SH-SY5Y (cell line): ENCODE measurements at regions not wholly inside any gene's neighbourhood (a gene's known extent, or its start where the extent isn't known, plus 50 kb on each side); places are given as distances from the start of the nearest gene placed in this dataset.

ENCODE experiments used
- GATA2 ChIP-seq: IDR thresholded peaks from 2 replicates; pipeline ENCODE4 v1.6.1; 2011; ENCODE audit warnings: mild to moderate bottlenecking, low read depth, low read length
- GATA3 ChIP-seq: IDR thresholded peaks from 2 replicates; pipeline ENCODE4 v1.6.1; 2011; ENCODE audit warnings: low read depth, mild to moderate bottlenecking, low read length, moderate library complexity

DNA sequence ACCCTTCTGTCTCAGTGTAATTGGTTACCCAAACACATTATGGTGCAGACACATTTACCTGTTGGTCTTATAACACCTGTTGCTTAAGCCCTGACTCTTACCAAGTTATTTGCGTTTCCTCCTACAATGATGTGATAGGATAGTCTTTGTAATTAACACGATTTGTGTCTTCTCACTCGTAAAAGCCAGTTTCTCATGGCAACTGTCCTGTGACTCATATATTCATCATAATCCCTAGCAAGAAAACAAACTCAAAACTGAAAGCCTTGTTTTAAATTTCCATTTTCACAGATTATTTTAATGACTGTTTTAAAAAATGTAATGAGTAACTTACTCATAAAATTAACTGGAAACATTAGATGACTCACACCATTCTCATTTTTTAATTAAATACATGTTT, 495.2 kb downstream of the NLGN4X start:
- TF ChIP-seq GATA3 (no peak), GATA2 (no peak)

- TF ChIP-seq GATA2 (no peak), GATA3 (no peak)
Measured at GRCh38 chrX:5730556-5730955, 498.1 kb downstream of the NLGN4X start.

GRCh38 chrX:5726224-5726623, 502.4 kb downstream of the NLGN4X start:
- TF ChIP-seq GATA2 (no peak), GATA3 (no peak)

DNA sequence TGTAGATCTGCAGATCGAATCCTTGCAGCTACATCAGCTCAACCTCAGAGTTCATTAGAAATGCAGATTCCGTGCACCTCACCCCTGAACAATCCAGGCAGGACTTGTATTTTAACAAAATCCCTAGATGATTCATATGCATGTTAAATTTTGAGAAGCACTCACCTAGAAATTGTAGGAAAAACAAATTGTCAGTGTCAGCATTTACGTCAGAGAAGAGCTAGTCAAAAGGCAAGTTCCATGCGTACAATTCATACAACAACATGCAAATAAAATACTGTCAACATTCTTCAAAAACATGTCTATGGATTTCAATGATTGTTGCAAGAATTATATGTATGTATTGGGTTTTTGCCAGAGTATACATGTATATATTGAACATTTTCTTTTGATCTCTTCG, 504.5 kb downstream of the NLGN4X start:
- no peak for TF ChIP-seq GATA2
- TF ChIP-seq GATA3: no peak

- no peak for TF ChIP-seq GATA3
- no peak for TF ChIP-seq GATA2
Measured at GRCh38 chrX:5718651-5719050, 510.0 kb downstream of the NLGN4X start.

- TF ChIP-seq GATA3 (no peak), GATA2 (no peak)
Measured at GRCh38 chrX:5716666-5717065, 512.0 kb downstream of the NLGN4X start.

DNA sequence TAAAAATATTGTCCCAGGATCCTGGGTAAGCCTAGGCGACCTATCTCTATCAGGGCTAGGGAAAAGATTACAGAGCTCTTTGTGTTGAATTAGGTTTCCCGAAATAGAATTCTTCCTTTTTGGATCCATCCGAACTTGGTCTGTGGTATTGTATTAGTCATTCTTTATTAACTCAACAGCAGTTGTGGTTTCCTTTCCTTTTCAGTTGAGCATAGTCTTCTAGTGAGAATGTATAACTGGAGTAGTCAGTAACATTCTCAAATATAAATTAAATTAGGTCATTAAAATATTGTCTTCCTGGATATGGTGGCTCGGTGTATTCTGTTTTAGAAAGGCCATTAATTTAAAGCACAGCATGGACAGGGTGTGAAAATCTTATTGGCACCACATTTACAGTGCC, 520.4 kb downstream of the NLGN4X start:
- TF ChIP-seq GATA2 (no peak), GATA3 (no peak)

DNA sequence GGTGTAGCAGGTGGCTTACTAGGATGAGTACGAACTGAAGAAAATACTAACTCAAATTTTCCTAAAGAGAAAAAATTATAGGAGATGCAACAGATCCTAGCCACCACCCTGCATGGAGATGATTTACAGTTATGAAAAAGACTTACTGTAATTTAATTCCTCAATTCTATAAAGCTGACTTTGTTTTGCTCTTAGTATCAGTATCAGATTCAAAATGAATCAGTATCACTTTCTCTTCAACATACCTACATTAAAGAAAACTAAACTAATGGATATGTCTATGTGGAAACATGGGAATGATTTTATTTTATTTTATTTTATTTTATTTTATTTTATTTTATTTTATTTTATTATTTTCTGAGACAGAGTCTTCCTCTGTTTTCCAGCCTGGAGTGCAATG, 525.8 kb downstream of the NLGN4X start:
- no peak for TF ChIP-seq GATA3
- TF ChIP-seq GATA2: no peak

DNA sequence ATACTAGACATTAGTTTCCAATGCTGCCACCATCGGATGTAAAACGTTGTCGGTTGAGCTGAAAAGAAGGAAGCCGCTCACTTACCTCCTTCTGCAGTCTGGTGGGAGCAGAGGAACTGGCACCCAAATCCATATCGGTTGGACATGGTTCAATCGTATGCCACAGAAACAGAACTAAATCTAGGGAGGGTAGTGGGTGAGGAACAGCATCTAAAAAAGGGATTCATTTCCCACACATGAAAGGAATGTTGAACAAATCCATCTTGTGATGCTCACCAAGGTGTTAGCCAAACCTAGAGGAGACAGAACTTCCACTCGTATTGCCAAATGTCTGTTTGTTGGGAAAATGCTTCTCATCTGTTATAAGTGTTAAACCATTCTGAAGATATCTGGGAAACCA, 532.7 kb downstream of the NLGN4X start:
- TF ChIP-seq GATA2 (no peak), GATA3 (no peak)

DNA sequence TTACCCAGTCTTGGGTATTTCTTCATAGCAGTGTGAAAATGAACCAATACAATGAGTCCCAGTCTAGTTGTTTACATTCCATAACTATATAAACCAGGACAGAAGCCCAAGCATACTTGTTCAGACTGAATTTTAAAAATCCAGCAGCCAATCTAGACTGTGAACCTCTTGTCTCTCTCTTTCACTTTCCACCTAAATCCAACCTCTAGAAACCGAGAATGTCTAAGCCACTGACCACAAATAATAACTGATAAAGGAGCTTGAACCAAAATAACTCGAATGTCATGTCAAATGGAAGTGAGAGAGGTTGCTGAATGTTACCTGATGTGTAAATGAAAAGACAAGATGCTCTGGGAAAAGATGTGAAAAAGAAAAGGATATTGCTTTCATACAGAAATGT, 544.7 kb downstream of the NLGN4X start:
- TF ChIP-seq GATA2 (no peak), GATA3 (no peak)

DNA sequence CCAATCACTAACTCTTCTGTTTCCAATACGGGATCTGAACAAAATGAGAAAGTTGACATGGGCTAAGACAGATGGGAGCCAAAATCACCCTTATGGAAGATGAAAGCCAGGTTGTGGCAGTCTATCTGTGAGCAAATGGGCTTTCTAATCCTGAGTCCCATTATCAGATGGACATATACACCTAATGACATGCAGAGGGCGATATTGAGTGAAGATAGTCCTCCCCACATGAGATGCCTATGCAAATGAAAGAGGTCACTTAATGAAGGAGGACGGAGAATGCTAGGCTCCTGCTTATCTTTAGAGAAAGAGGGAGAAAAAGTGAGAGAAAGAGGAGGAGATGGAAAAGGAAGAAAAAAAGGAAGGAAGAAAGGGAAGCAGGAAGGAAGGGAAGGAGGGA, 547.5 kb downstream of the NLGN4X start:
- TF ChIP-seq GATA2 (no peak), GATA3 (no peak)

DNA sequence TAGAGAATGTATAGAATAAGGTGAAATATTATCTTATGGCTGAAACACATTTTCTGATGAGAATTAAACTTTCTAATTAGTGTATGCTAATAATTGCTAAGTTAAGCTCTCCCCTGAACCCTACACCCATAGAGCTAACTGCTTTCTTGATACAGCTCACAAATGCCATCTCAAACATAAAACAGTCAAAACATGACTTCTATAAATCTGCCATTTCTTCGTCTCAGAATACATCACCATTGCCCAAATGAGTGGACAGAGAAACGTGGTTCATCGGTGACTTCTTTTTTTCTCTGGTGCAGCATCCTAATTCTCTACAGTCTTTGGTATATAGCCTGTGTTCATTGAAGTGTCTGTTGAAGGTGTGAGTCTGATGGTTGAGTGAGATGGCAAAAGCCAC, 554.6 kb downstream of the NLGN4X start:
- TF ChIP-seq GATA3 (no peak), GATA2 (no peak)

DNA sequence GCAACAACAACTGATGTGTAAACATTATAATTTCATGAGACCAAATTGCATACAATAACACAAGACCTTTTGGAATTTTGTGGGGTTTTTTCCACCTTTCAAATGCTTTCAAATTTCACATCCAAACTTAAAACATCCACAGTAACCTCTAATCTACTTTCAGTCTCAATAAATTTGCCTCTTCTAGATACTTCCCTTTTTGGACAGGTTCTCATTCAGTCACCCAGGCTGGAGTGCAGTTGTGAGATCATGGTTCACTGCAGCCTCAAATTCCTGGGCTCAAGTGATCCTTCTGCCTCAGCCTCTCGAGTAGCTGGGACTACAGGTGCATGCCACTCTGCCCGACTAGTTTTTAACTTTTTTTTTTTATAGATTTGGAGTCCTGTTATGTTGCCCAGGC, 556.6 kb downstream of the NLGN4X start:
- TF ChIP-seq GATA3 (no peak), GATA2 (no peak)

DNA sequence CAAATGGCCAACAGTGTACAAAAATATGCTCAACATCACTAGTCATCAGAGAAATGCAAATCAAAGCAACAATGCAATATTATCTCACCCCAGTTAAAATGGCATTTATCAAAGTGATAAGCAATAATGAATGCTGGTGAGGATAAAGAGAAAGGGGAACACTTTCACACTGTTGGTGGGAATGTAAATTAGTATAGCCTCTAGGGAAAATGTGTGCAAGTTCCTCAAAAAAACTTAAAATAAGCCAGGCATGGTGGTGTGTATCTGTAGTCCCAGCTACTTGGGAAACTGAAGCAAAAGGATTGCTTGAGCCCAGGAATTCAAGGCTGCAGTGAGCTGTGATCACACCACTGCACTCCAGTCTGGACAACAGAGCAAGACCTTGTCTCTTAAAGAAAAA, 572.1 kb downstream of the NLGN4X start:
- TF ChIP-seq GATA2 (no peak), GATA3 (no peak)

DNA sequence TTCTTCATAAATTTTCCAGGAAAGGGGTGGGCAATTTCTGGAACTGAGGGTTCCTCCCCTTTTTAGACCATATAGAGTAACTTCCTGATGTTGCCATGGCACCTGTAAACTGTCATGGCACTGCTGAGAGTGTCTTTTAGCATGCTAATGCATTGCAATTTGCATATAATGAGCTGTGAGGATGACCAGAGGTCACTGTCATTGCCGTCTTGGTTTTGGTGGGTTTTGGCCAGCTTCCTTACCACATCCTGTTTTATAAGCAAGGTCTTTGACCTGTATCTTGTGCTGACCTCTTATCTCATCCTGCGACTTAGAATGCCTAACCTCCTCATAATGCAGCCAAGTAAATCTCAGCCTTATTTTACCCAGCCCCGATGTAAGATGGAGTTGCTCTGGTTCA, 577.8 kb downstream of the NLGN4X start:
- no peak for TF ChIP-seq GATA2
- no peak for TF ChIP-seq GATA3

DNA sequence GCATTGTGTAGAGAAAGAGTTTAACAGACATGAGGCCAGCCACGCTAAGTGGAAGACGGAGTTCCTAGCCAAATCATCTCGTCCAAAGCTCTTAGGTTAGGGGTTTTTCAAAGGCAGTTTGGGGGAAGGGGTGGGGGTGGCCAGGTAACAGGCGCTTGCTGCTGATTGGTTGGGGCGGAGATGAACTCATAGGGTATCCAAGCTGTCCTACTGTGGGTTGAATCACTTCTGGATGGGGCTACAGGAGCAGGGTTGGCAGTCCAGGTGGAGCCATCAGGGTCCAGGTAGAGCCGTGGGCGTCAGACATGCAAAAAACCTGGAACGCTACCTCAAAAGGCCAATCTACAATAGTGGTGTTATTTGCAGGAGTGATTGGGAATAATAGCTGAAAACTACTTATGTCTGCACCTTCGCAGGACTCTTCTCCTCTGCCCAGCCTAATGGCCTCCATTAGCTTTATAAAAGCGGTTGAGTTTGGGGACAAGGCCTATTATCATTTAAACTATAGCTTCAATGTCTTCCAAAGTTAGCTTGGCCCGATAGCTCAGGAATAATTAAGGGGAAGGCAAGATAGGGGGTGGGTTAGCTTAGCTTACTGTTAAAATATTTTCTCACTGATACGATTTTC, 579.6 kb downstream of the NLGN4X start:
- no peak for TF ChIP-seq GATA3
- no peak for TF ChIP-seq GATA2

- TF ChIP-seq GATA2 (no peak), GATA3 (no peak)
Measured at GRCh38 chrX:5646818-5647217, 581.8 kb downstream of the NLGN4X start.
